Activated gamma-delta T cell (primary cell): ENCODE measurements at regions not wholly inside any gene's neighbourhood (a gene's known extent, or its start where the extent isn't known, plus 50 kb on each side); places are given as distances from the start of the nearest gene placed in this dataset.

ENCODE experiments used
- DNase-seq: peaks from one replicate; lab custom pipeline; 2025; lab: John Stamatoyannopoulos, UW

DNA sequence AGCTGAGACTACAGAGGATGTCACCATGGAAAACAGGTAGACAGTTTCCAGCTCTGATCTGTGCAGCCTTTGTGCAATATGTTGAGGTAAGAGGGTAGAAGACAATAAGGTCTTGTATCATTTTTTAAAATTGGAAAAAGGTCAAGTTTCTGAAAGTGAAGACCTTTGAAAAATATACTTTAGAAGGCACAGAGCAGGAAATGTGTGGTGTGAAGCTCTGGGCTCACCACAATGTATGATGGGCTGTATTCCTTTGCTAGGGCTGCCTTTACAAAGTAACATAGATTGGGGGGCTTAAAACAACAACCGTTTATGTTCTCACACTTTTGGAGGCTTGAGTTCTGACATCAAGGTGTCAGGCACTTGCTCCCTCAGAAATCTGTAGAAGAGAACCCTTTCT, 514.3 kb upstream of the JARID2 start:
- no peak for DNase-seq

GRCh38 chr6:14732226-14732843, 513.5 kb upstream of the JARID2 start:
- no peak for DNase-seq

DNA sequence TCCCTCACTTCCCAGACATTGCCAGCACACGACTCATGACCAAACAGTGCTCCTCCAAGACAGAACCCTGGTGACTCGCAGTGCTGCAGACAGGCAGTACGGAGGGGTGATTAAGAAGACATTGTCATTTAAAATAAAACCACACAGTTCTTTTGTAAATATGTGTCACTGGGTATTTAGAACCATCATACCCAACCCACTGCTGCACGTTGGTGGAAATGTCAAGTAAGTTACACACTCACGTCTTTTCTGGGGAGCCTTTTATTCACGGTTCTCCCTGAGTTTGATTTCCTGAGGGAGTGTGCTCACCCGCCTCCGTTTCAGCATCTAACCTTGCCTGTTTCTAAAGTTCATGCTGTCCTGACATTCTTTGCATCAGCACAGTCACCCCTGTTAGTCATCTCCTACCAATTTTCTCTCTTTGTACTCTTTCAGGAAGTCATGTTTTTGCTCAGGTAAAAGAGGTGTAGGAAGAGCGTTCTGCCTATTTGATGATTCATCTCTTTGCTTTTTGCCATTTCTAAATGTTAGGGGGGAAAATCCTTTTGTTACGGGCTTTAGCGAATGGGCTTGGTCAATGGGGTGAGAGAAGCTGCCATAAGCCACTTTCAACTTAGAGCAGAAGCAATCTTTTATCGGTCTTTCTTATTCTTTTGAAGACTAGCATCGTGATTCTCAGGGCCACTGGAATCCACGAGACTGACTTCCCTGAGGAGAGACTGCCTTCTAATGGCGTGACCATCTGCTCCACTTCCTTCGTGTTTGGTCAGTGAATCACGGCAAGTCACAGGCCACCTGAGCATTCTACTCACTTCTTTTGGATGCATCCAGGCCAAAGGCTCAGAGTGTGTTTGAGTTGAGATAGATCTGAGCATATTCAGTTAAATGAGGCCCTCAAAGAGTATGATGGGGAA, 512.8 kb upstream of the JARID2 start:
- DNase-seq, result no peak

- DNase-seq, result no peak
Measured at GRCh38 chr6:14734052-14734415, 511.8 kb upstream of the JARID2 start.

DNA sequence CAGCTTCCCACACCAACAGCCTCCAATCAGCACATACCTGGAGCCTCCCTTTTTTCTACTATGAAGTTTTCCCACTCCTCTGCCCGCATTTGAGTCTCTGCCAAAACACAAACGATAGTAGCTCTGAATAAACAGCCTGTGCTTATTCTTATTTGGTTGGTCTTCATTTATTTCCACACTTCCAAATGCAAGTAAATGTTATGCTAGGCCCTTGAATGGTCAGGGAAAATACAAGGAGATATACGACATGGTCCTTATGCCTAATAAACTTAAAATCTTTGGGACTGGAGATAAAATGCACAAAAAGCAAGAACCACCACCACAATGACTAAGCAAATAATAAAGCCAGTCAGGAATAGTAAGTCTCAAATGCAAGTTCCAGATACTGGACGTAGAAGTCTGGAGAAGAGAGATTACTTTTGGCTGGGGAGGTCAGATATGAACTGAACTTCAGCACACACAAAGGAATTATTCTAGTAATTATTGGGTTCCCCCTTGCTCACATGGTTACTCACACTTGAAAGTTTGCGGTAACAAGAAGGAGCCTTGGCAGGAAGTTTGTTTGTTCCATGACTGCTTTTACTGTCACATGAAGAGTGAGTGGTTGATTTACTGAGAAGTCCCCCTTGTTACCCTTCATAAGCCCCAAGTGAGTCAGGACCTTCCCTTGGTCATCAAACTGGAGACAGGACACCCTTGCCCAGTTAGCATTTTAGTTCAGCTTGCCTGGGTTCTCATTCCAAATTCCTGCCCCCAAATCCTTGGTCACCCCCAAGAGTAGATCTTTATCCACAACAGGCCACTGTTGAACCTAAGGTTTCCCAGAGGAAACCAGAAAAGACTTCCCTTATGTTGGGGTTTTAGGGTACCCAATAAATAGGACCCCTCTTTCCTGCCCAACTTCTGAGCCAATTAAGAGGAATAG, 511.2 kb upstream of the JARID2 start:
- DNase-seq, result no peak

- no peak for DNase-seq
Measured at GRCh38 chr6:14735956-14736486, 509.8 kb upstream of the JARID2 start.

- no peak for DNase-seq
Measured at GRCh38 chr6:14736554-14736953, 509.3 kb upstream of the JARID2 start.

- no peak for DNase-seq
Measured at GRCh38 chr6:14738497-14738896, 507.4 kb upstream of the JARID2 start.

DNA sequence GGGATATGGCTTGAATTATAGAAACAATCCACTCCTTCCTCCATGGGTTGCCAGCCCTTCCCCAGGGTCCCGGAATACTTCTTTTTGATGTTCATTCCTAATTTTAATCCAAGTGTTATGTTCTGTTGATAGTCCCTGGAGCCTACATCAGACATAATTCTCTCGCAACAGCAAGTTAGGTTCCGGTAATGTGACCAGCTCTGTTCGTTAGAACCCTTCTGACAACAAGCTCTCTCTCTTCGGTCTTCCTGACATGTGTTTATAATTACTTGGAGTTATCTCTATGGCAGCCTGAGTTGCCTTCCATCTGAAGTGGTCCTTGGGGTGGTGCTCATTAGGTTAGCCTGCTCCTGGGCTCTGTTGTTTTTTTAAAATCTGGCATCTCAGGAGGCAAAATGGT, 506.9 kb upstream of the JARID2 start:
- DNase-seq, result no peak

DNA sequence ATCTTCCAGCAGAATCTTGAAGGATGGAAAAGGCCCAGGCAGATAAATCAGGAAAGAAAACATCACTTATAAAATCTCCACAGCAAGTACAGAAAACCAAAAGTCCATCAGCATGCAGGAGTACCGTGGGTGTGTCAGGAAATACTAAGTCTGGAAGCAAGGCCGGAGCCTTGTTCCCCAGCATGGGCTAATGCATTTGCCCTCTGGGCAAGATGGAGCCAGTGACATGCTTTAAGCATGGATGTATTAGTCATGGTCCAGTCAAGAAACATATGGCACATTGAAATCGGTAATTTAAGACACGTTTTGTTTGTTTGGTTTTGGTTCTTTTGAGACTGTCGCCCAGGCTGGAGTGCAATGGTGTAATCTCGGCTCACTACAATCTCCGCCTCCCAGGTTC, 506.0 kb upstream of the JARID2 start:
- DNase-seq, result no peak

DNA sequence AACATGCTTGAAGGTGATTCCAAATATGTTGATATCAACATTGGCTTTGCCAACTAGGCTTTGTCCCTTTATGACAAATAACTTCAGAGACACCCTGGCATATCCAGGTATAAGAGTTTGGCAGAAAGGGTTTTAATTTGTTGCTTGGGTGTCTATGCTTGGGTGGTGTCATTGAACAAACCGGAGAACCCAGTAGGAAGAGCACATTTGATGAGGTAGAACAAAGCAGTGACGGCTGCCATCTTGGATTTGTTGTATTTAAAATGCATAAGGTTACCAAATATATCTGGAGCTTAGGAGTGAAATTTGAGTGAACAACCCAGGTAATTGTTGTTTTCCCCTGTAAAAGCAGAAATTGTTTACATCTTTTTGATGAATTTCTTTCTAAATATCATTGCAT, 503.7 kb upstream of the JARID2 start:
- no peak for DNase-seq

DNA sequence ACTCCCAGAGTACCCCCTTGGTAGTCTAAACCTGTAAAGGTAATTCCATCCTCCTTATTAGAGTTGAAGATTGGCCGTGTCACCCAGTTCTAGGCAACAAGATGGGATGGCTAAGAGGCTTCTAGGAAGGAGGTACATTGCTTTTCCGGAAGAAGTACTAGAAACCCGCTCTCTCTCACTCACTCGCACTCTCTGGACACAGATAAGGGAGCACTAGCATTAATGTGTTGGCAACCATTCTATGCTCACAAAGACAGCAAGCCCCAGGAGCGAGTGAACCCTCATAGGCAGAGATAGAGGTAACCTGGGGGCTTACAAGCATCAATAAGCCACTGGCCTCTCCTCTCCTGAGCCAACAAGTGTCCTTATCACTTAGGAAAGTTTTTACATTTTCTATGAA, 503.2 kb upstream of the JARID2 start:
- DNase-seq, result no peak

- DNase-seq, result no peak
Measured at GRCh38 chr6:14743144-14743473, 502.8 kb upstream of the JARID2 start.

DNA sequence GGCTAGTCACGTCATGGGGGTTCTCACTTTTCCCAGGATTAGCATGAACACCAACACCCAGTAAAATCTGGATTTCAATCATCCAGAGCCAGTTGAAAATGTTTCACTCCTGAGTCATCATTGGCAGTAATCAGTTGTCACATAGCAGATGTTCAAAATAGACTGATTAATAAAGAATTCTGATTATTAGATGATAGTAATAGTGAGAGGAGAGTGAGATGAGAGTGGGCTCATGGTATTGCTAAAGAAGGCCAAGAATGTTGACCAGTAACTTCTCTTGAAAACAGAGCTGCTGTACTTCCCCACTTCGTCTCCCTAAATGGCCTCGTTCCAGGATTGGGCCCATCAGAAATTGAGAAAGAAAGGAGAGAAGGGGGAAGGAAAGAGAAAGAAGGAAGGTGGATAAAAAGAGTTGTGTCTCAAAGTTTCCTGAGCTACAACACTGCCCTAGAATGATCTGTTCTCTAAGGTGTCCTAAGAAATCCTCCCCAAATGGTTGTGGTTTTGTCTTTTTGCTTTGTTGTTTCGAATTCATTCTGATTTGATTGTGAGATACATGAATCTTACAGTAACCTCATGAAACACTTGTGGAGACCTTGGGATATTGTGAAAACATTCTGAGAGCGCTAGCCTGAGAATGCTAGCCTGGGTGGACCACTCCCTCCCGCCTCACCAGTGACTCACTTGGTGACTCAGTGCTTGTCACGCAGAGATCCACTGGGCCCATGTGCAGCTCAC, 502.2 kb upstream of the JARID2 start:
- no peak for DNase-seq

- DNase-seq, result no peak
Measured at GRCh38 chr6:14744212-14744556, 501.7 kb upstream of the JARID2 start.

DNA sequence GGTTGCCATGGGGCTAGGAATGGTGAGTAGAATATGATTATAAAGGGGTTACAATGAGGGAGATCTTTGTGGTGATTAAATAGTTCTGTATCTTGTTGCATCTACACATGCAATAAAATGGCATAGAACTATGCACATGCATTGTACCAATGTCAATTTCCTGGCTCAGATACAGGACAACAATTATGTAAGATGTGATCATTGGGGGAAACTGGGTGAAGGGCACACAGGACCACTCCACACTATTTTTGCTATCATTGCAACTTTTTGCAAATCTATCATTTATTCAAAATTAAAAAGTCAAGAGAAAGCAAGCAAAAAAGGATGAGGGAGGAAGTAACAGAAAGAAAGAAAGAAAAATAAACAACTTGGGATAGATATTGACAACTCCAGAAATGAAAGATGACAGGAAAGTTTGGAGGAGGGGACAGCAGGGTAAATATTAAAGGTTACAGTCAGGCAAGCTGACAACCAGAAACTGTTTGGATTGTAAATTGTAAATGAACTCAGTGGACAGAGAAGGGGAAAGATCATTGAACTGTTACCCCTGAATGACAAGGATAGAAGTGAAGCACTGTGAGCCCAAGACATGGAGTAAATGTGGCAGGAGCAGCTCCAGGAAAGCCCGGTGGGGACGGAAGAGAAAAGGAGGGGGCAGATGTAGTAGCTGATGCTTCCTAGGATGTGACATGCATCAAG, 499.6 kb upstream of the JARID2 start:
- DNase-seq, result no peak

- DNase-seq, result no peak
Measured at GRCh38 chr6:14747881-14748520, 497.9 kb upstream of the JARID2 start.

GRCh38 chr6:14748679-14749078, 497.2 kb upstream of the JARID2 start:
- DNase-seq, result no peak

DNA sequence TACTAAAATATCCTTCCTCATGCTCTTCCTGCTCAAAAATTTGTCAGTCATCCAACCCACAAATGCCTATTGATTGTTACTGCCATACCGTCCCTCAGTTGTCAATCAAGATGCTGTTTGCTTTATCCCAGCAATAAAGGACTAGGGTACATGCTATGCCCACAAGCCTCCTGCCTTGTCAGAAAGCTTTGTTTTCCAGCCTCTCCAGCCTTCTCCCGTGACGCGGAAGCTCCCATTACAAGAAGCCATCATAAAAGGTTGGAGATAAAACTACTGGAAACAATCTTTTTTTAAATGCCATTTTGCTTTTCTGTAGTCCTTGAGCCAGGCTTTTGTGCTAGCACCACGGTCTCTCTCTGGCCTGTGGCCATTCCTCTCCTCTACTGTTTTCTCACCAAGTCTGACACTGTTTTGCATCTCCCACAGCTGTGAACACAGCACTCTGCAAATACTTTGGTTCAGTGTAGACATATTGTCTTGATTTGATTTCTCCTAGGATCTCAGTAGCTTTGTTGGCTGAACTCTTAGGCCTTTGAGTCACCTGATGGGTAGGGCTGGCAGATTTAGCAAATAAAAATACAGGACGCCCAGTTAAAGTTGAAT, 495.7 kb upstream of the JARID2 start:
- no peak for DNase-seq

DNA sequence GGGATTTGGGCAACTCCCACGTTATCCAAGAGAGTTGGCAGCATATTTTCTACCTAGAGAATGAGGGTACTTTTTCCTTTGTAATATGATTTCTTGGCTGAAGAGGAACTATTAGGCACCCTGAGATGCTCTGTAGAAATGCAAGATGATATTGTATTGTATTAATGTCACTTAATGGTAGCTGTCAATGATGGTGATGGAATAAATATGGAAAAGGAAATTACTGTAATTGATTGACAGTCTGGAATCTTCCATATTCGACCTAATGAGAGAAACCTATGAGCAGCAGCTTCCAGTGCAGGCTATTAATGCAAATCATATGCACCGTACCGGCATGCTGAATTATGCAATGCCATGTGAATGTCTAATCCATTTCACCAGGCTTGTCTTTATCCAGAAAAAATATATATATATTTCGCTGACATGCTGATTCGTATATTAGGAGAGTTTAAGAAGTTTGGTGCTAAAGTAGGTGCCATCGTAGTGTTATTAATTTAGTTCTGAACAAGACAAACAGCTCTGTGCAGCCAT, 494.2 kb upstream of the JARID2 start:
- no peak for DNase-seq
